ENCODE measurements at regions not wholly inside any gene's neighbourhood (a gene's known extent, or its start where the extent isn't known, plus 50 kb on each side); places are given as distances from the start of the nearest gene placed in this dataset.

- no peaks in the 10 kb centered on the region for H3K79me2 ChIP-seq (ENCODE audit: insufficient read depth, low read length)
- DNase-seq (ENCODE audit: low spot score), result no peak
- H2AFZ ChIP-seq (ENCODE audit: low read length), result no peak overlapping the region
- ATAC-seq, result no peak
- H3K9ac ChIP-seq (ENCODE audit: insufficient read depth, low read depth, low read length), result no peak overlapping the region
- no peaks in the 10 kb centered on the region for H3K27me3 ChIP-seq (ENCODE audit: control insufficient read depth in 1 of 2, insufficient read depth in 2 of 2, low read length in 2 of 2)
- no peaks in the 10 kb centered on the region for H3K9me3 ChIP-seq (ENCODE audit: low read length)
- 17% methylated on average over 4 of the region's 4 CpGs for WGBS (ENCODE audit: low lambda C conversion rate)
- no peak overlapping the region for H3K4me3 ChIP-seq (replicated peaks in 1 of 3; ENCODE audit: insufficient read depth in 1 of 3, low read depth in 2 of 3, low read length in 3 of 3)
- no peaks in the 10 kb centered on the region for H3K36me3 ChIP-seq (replicated peaks in 1 of 2; ENCODE audit: control insufficient read depth in 1 of 2, insufficient read depth in 2 of 2, low read length in 2 of 2)
- FAIRE-seq, result no peak
- intact Hi-C loops (cut with micrococcal nuclease; ENCODE audit: unreplicated experiment), result no loop called here
- in situ Hi-C loops (cut with HindIII; ENCODE audit: extremely low pct_ligation_motif_present, low pct_unique_long_range_greater_than_20kb), result no loop called here
- CTCF ChIA-PET (ENCODE audit: low intra/inter-chr PET ratio, low total read pairs), result no interaction called here
- no peaks in the 10 kb centered on the region for H3K4me1 ChIP-seq (ENCODE audit: insufficient read depth, low read length)
- no TSS peak for BruUV-seq (replicated peaks)
- POLR2A ChIA-PET, result no interaction called here
- H3K4me2 ChIP-seq (ENCODE audit: low read depth, low read length), result no peak overlapping the region
- no peaks in the 10 kb centered on the region for H4K20me1 ChIP-seq (ENCODE audit: insufficient read depth, low read length)
- H3K27ac ChIP-seq (ENCODE audit: extremely low read length, insufficient read depth, low read length), result no peak overlapping the region
- TF ChIP-seq NFE2L2 (IDR thresholded peaks at IDR 0.05; ENCODE audit: low read length) (no peak), MEF2D (CRISPR knock-in tag; IDR thresholded peaks at IDR 0.05) (no peak), ZEB1 (IDR thresholded peaks at IDR 0.05; ENCODE audit: insufficient replicate concordance, low read depth) (no peak), ZNF768 (CRISPR knock-in tag; IDR thresholded peaks at IDR 0.05) (no peak), DR1 (CRISPR knock-in tag; IDR thresholded peaks at IDR 0.05) (no peak), ZHX2 (IDR thresholded peaks at IDR 0.05; ENCODE audit: low read depth) (no peak), ZHX2 (CRISPR knock-in tag; IDR thresholded peaks at IDR 0.05; ENCODE audit: borderline replicate concordance) (no peak), SMAD1 (CRISPR knock-in tag; IDR thresholded peaks at IDR 0.05; ENCODE audit: borderline replicate concordance, low read depth) (no peak), MAZ (IDR thresholded peaks at IDR 0.05; ENCODE audit: borderline replicate concordance, low read depth, low read length) (no peak), MAZ (CRISPR knock-in tag; IDR thresholded peaks at IDR 0.05; ENCODE audit: low read depth) (no peak), TBP (CRISPR knock-in tag; IDR thresholded peaks at IDR 0.05) (no peak), RFX5 (IDR thresholded peaks at IDR 0.05; ENCODE audit: low read depth, low read length) (no peak), ARNT2 (CRISPR knock-in tag; IDR thresholded peaks at IDR 0.05; ENCODE audit: low read depth) (no peak), KDM5A (IDR thresholded peaks at IDR 0.05; ENCODE audit: borderline replicate concordance, low read length) (no peak), CREB3 (CRISPR knock-in tag; IDR thresholded peaks at IDR 0.05) (no peak), STAT6 (CRISPR knock-in tag; IDR thresholded peaks at IDR 0.05; ENCODE audit: borderline replicate concordance) (no peak), ZNF790 (CRISPR knock-in tag; IDR thresholded peaks at IDR 0.05; ENCODE audit: borderline replicate concordance) (no peak), ZNF225 (CRISPR knock-in tag; IDR thresholded peaks at IDR 0.05) (no peak)
Measured at GRCh38 chr15:59887211-59887610, 116.9 kb upstream of the FOXB1 start.
